Calu3 (cell line): ENCODE measurements at regions not wholly inside any gene's neighbourhood (a gene's known extent, or its start where the extent isn't known, plus 50 kb on each side); places are given as distances from the start of the nearest gene placed in this dataset.

Experiments used
- BruUV-seq: library from RNA; stranded (reverse); fragments of 400-500 nt; replicated peaks from 2 replicates; lab custom pipeline; 2021; lab: Mats Ljungman, UMichigan
- CTCF ChIA-PET: fragments of 300-600 bp; sonication (Branson Sonifier 250); formaldehyde crosslinking; loops from one replicate; lab custom pipeline; 2022; ENCODE audit warnings: antibody characterized with exemption; lab: Charles Lee
- DNase-seq: peaks from one replicate; pipeline ENCODE4 v3.0.0; 2022
- H3K27ac Mint-ChIP-seq: one replicate; pipeline ENCODE4 v1.8.0; 2022; ENCODE audit warnings: mixed read lengths; ENCODE audit not compliant: unreplicated experiment
- H3K27me3 Mint-ChIP-seq: one replicate; pipeline ENCODE4 v1.8.0; 2022; ENCODE audit warnings: mixed read lengths; ENCODE audit not compliant: unreplicated experiment
- H3K36me3 Mint-ChIP-seq: one replicate; pipeline ENCODE4 v1.8.0; 2022; ENCODE audit warnings: mild to moderate bottlenecking, moderate library complexity, mixed read lengths; ENCODE audit not compliant: insufficient read depth, unreplicated experiment
- H3K4me1 Mint-ChIP-seq: one replicate; pipeline ENCODE4 v1.8.0; 2022; ENCODE audit warnings: mild to moderate bottlenecking, low read depth, mixed read lengths; ENCODE audit not compliant: unreplicated experiment
- H3K4me3 Mint-ChIP-seq: one replicate; pipeline ENCODE4 v1.8.0; 2022; ENCODE audit warnings: mild to moderate bottlenecking, low read depth, moderate library complexity, mixed read lengths; ENCODE audit not compliant: unreplicated experiment
- H3K9me3 Mint-ChIP-seq: one replicate; pipeline ENCODE4 v1.8.0; 2022; ENCODE audit warnings: low read depth, mixed read lengths; ENCODE audit not compliant: unreplicated experiment
- CTCF ChIP-seq: fragments of 200-600 bp; IDR thresholded peaks from one replicate; pipeline ENCODE4 v1.8.0; 2022; ENCODE audit warnings: antibody characterized with exemption; ENCODE audit not compliant: unreplicated experiment
- intact Hi-C: fragments of 100-400 bp; cut with micrococcal nuclease; formaldehyde crosslinking; loops from one replicate; pipeline ENCODE4 v1.10.0; 2022; ENCODE audit not compliant: unreplicated experiment

- H3K4me1 Mint-ChIP-seq: no peaks in the 10 kb centered on the region
- H3K9me3 Mint-ChIP-seq: peaks cover 9% of the 10 kb centered on the region
- H3K36me3 Mint-ChIP-seq: no peaks in the 10 kb centered on the region
- no peak for DNase-seq
- no peaks in the 10 kb centered on the region for H3K27me3 Mint-ChIP-seq
- intact Hi-C loops: no loop called here
- no TSS peak for BruUV-seq
- no peak for TF ChIP-seq CTCF
- H3K4me3 Mint-ChIP-seq: no peak overlapping the region
- CTCF ChIA-PET: no interaction called here
- no peak overlapping the region for H3K27ac Mint-ChIP-seq
Measured at GRCh38 chr2:139230881-139231280, 450.7 kb upstream of the NXPH2 start.

GRCh38 chr2:139228276-139228675, 448.1 kb upstream of the NXPH2 start:
- H3K36me3 Mint-ChIP-seq: no peaks in the 10 kb centered on the region
- BruUV-seq: no TSS peak
- CTCF ChIA-PET: no interaction called here
- TF ChIP-seq CTCF: no peak
- H3K4me3 Mint-ChIP-seq: no peak overlapping the region
- DNase-seq: no peak
- intact Hi-C loops: no loop called here
- no peak overlapping the region for H3K27ac Mint-ChIP-seq
- peaks cover 6% of the 10 kb centered on the region for H3K9me3 Mint-ChIP-seq
- H3K27me3 Mint-ChIP-seq: no peaks in the 10 kb centered on the region
- H3K4me1 Mint-ChIP-seq: no peaks in the 10 kb centered on the region

GRCh38 chr2:139225961-139226360, 445.8 kb upstream of the NXPH2 start:
- H3K4me3 Mint-ChIP-seq: no peak overlapping the region
- no TSS peak for BruUV-seq

GRCh38 chr2:139218181-139218580, 438.0 kb upstream of the NXPH2 start:
- Mint-ChIP-seq H3K36me3 (no peaks in the 10 kb centered on the region), H3K27ac (peak overlapping the region; percentile 3), H3K27me3 (no peaks in the 10 kb centered on the region), H3K4me1 (no peaks in the 10 kb centered on the region), H3K9me3 (peaks cover 6% of the 10 kb centered on the region), H3K4me3 (no peak overlapping the region)
- no peak for TF ChIP-seq CTCF
- CTCF ChIA-PET: no interaction called here
- intact Hi-C loops: no loop called here
- no peak for DNase-seq
- no TSS peak for BruUV-seq

More at GRCh38 chr2:139225961-139226360, 445.8 kb upstream of the NXPH2 start:
- H3K9me3 Mint-ChIP-seq: peaks cover 6% of the 10 kb centered on the region
- no peak for TF ChIP-seq CTCF
- no peaks in the 10 kb centered on the region for H3K4me1 Mint-ChIP-seq
- no peak overlapping the region for H3K27ac Mint-ChIP-seq
- CTCF ChIA-PET: no interaction called here
- intact Hi-C loops: no loop called here
- no peak for DNase-seq
- no peaks in the 10 kb centered on the region for H3K36me3 Mint-ChIP-seq
- no peaks in the 10 kb centered on the region for H3K27me3 Mint-ChIP-seq
